ENCODE measurements at regions not wholly inside any gene's neighbourhood (a gene's known extent, or its start where the extent isn't known, plus 50 kb on each side); places are given as distances from the start of the nearest gene placed in this dataset.

GRCh38 chr16:60776281-60776680, 1260.0 kb downstream of the CDH8 start:
- no peak for TF ChIP-seq CTCF (IDR thresholded peaks at IDR 0.05 in 8 of 11, conservative IDR thresholded peaks at IDR 0.05 in 3 of 11)
- no peak for TF ChIP-seq POLR2A (IDR thresholded peaks at IDR 0.05)
- no peak for TF ChIP-seq POLR2AphosphoS5 (IDR thresholded peaks at IDR 0.05)
